ENCODE measurements at regions not wholly inside any gene's neighbourhood (a gene's known extent, or its start where the extent isn't known, plus 50 kb on each side); places are given as distances from the start of the nearest gene placed in this dataset.
A peak's percentile ranks its signal among the peaks of the same experiment; 100 is the strongest.

- no peak for TF ChIP-seq ZBTB7A (IDR thresholded peaks at IDR 0.05; ENCODE audit: low read depth)
- TF ChIP-seq REST (IDR thresholded peaks at IDR 0.05; ENCODE audit: low read depth) = no peak
- no peak for TF ChIP-seq NFIC (IDR thresholded peaks at IDR 0.05)
- TF ChIP-seq YY1 (IDR thresholded peaks at IDR 0.05; ENCODE audit: low read depth) = no peak
- no peak for TF ChIP-seq RAD21 (IDR thresholded peaks at IDR 0.05; ENCODE audit: low read depth)
Measured at GRCh38 chr5:171684169-171684568, 101.4 kb upstream of the SMIM23 start.

- TF ChIP-seq USF1 (IDR thresholded peaks at IDR 0.05) (no peak), NFIC (IDR thresholded peaks at IDR 0.05) (peak; percentile 79)
Measured at GRCh38 chr5:171688696-171689495, 96.7 kb upstream of the SMIM23 start.

GRCh38 chr5:171689853-171690417 lies 95.7 kb upstream of the SMIM23 start:
- TF ChIP-seq FOXM1 (IDR thresholded peaks at IDR 0.05; ENCODE audit: borderline replicate concordance, low read depth) (no peak), ZBTB7A (IDR thresholded peaks at IDR 0.05; ENCODE audit: low read depth) (no peak), CREB1 (IDR thresholded peaks at IDR 0.05; ENCODE audit: low read depth) (no peak), YY1 (IDR thresholded peaks at IDR 0.05; ENCODE audit: low read depth) (no peak), EGR1 (IDR thresholded peaks at IDR 0.05) (no peak), EP300 (IDR thresholded peaks at IDR 0.05; ENCODE audit: borderline replicate concordance) (no peak), TAF1 (IDR thresholded peaks at IDR 0.05; ENCODE audit: low read depth) (no peak), TCF12 (IDR thresholded peaks at IDR 0.05; ENCODE audit: low read depth) (no peak), MAX (IDR thresholded peaks at IDR 0.05) (no peak), RAD21 (IDR thresholded peaks at IDR 0.05; ENCODE audit: low read depth) (no peak), CEBPB (IDR thresholded peaks at IDR 0.05) (no peak), NFIC (IDR thresholded peaks at IDR 0.05) (no peak), TEAD4 (IDR thresholded peaks at IDR 0.05) (no peak), USF1 (IDR thresholded peaks at IDR 0.05) (no peak), REST (IDR thresholded peaks at IDR 0.05; ENCODE audit: low read depth) (no peak)

- TF ChIP-seq USF1 (IDR thresholded peaks at IDR 0.05) = no peak
Measured at GRCh38 chr5:171692107-171692506, 93.5 kb upstream of the SMIM23 start.

- TF ChIP-seq RAD21 (IDR thresholded peaks at IDR 0.05; ENCODE audit: low read depth) (no peak), MAX (IDR thresholded peaks at IDR 0.05) (no peak), EP300 (IDR thresholded peaks at IDR 0.05; ENCODE audit: borderline replicate concordance) (no peak), EGR1 (IDR thresholded peaks at IDR 0.05) (no peak), CREB1 (IDR thresholded peaks at IDR 0.05; ENCODE audit: low read depth) (no peak), TCF12 (IDR thresholded peaks at IDR 0.05; ENCODE audit: low read depth) (no peak), YY1 (IDR thresholded peaks at IDR 0.05; ENCODE audit: low read depth) (no peak), CEBPB (IDR thresholded peaks at IDR 0.05) (no peak), USF1 (IDR thresholded peaks at IDR 0.05) (no peak), FOXM1 (IDR thresholded peaks at IDR 0.05; ENCODE audit: borderline replicate concordance, low read depth) (no peak), ZBTB7A (IDR thresholded peaks at IDR 0.05; ENCODE audit: low read depth) (no peak), NFIC (IDR thresholded peaks at IDR 0.05) (no peak), REST (IDR thresholded peaks at IDR 0.05; ENCODE audit: low read depth) (no peak), TAF1 (IDR thresholded peaks at IDR 0.05; ENCODE audit: low read depth) (no peak), TEAD4 (IDR thresholded peaks at IDR 0.05) (no peak)
Measured at GRCh38 chr5:171692936-171693335, 92.7 kb upstream of the SMIM23 start.
